Erythroblast (primary cell): ENCODE measurements at regions not wholly inside any gene's neighbourhood (a gene's known extent, or its start where the extent isn't known, plus 50 kb on each side); places are given as distances from the start of the nearest gene placed in this dataset.

Experiments used
- GATA1 ChIP-seq: IDR thresholded peaks from 2 replicates; pipeline ENCODE4 v1.6.1; 2011; ENCODE audit warnings: low read depth, mild to moderate bottlenecking, control low read depth, low read length, moderate library complexity
- POLR2A ChIP-seq: IDR thresholded peaks from 2 replicates; pipeline ENCODE4 v1.6.1; 2011; ENCODE audit warnings: mild to moderate bottlenecking, low read length

DNA sequence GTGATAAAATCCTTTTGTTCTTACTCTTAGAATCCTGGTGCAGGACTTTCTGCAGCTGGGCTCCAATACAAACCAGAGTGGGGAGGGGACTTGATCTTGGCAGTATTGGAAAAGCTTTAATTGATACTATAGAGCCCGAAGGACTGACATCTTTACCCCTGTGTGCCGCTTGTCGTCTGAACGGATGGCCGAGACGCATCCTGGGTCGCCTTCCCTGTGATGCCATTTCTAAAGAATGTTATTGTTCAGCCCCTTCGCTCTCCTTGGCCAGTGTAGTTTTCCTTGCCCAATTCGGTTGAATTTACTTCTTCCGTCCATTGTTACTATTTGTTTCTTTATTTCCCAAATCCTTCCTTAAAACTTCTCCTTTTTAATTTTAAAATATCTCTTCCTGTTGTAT is 80.9 kb downstream of the CLDN34 start:
- no peak for TF ChIP-seq POLR2A
- TF ChIP-seq GATA1, result no peak
